MCF 10A (cell line): ENCODE measurements at regions not wholly inside any gene's neighbourhood (a gene's known extent, or its start where the extent isn't known, plus 50 kb on each side); places are given as distances from the start of the nearest gene placed in this dataset.

Experiments used
- BruUV-seq: library from RNA; stranded (reverse); fragments of 400-500 nt; replicated peaks from 2 replicates; lab custom pipeline; 2021; lab: Mats Ljungman, UMichigan
- CTCF ChIA-PET: fragments of 300-600 bp; sonication (Branson Sonifier 250); formaldehyde crosslinking; extraction: SDS; loops from one replicate; lab custom pipeline; 2021; ENCODE audit warnings: antibody characterized with exemption, inconsistent platforms; lab: Yijun Ruan, JAX
- POLR2A ChIA-PET: fragments of 300-600, 350-650 bp; sonication (Branson Sonifier 250); formaldehyde crosslinking; extraction: SDS; loops from one replicate; lab custom pipeline; 2020; ENCODE audit warnings: antibody characterized with exemption, inconsistent platforms; lab: Yijun Ruan, JAX
- DNase-seq: peaks from one replicate; pipeline ENCODE4 v3.0.0-alpha.2; 2018; ENCODE audit not compliant: unreplicated experiment
- H3K27ac Mint-ChIP-seq: one replicate; pipeline ENCODE4 v1.8.0; 2022; ENCODE audit warnings: mild to moderate bottlenecking, low read depth, mixed read lengths; ENCODE audit not compliant: unreplicated experiment
- H3K27me3 Mint-ChIP-seq: one replicate; pipeline ENCODE4 v1.8.0; 2022; ENCODE audit warnings: mixed read lengths; ENCODE audit not compliant: insufficient read depth, unreplicated experiment
- H3K36me3 Mint-ChIP-seq: one replicate; pipeline ENCODE4 v1.8.0; 2022; ENCODE audit warnings: mild to moderate bottlenecking, moderate library complexity, mixed read lengths; ENCODE audit not compliant: insufficient read depth, unreplicated experiment
- H3K4me1 Mint-ChIP-seq: one replicate; pipeline ENCODE4 v1.8.0; 2022; ENCODE audit warnings: mixed read lengths; ENCODE audit not compliant: insufficient read depth, unreplicated experiment
- H3K4me3 Mint-ChIP-seq: one replicate; pipeline ENCODE4 v1.8.0; 2022; ENCODE audit warnings: mild to moderate bottlenecking, moderate library complexity, mixed read lengths; ENCODE audit not compliant: unreplicated experiment
- H3K9me3 Mint-ChIP-seq: one replicate; pipeline ENCODE4 v1.8.0; 2022; ENCODE audit warnings: mixed read lengths; ENCODE audit not compliant: unreplicated experiment
- CTCF ChIP-seq: fragments of 200-600 bp; IDR thresholded peaks from one replicate; pipeline ENCODE4 v1.8.0; 2022; ENCODE audit warnings: antibody characterized with exemption, mild to moderate bottlenecking; ENCODE audit not compliant: unreplicated experiment
- intact Hi-C: fragments of 100-400 bp; cut with micrococcal nuclease; formaldehyde crosslinking; loops from 2 replicates; pipeline ENCODE4 v1.14.1; 2022

GRCh38 chr4:106707776-106708463 lies 328.2 kb downstream of the DKK2 start:
- no peak for TF ChIP-seq CTCF
- ChIA-PET POLR2A (no interaction called here), CTCF (interaction anchor here (0.6 to 1.2 kb wide), 2 partner anchors 10 to 45 kb away, joined by 3 to 4 read pairs; no protein-coding TSS in a partner anchor)
- DNase-seq = peak; percentile 15
- H3K27ac Mint-ChIP-seq = no peak overlapping the region
- no TSS peak for BruUV-seq
- no peaks in the 10 kb centered on the region for H3K9me3 Mint-ChIP-seq
- intact Hi-C loops = no loop called here
- H3K27me3 Mint-ChIP-seq = no peaks in the 10 kb centered on the region
- H3K4me3 Mint-ChIP-seq = no peak overlapping the region
- no peaks in the 10 kb centered on the region for H3K36me3 Mint-ChIP-seq
- H3K4me1 Mint-ChIP-seq = no peaks in the 10 kb centered on the region

- Mint-ChIP-seq H3K27me3 (no peaks in the 10 kb centered on the region), H3K4me1 (no peaks in the 10 kb centered on the region), H3K4me3 (no peak overlapping the region), H3K9me3 (no peaks in the 10 kb centered on the region), H3K36me3 (no peaks in the 10 kb centered on the region), H3K27ac (no peak overlapping the region)
- POLR2A ChIA-PET = interaction anchor here (0.6 kb wide), 1 partner anchor 30 kb away, joined by 3 read pairs; no protein-coding TSS in a partner anchor
- DNase-seq = no peak
- no TSS peak for BruUV-seq
- no peak for TF ChIP-seq CTCF
- CTCF ChIA-PET = no interaction called here
- intact Hi-C loops = no loop called here
Observed at GRCh38 chr4:106704253-106704870, 331.8 kb downstream of the DKK2 start.

- Mint-ChIP-seq H3K9me3 (no peaks in the 10 kb centered on the region), H3K4me1 (no peaks in the 10 kb centered on the region), H3K27me3 (no peaks in the 10 kb centered on the region), H3K36me3 (no peaks in the 10 kb centered on the region), H3K27ac (no peak overlapping the region), H3K4me3 (no peak overlapping the region)
- ChIA-PET CTCF (interaction anchor here (0.6 to 1.1 kb wide), 2 partner anchors 9 to 330 kb away, joined by 3 to 4 read pairs; no protein-coding TSS in a partner anchor), POLR2A (no interaction called here)
- no TSS peak for BruUV-seq
- intact Hi-C loops = no loop called here
- DNase-seq = no peak
- TF ChIP-seq CTCF = no peak
Observed at GRCh38 chr4:106700321-106700720, 331.7 kb upstream of the GIMD1 start.

- no peak for DNase-seq
- H3K27me3 Mint-ChIP-seq = no peaks in the 10 kb centered on the region
- ChIA-PET CTCF (interaction anchor here (0.7 to 0.9 kb wide), 2 partner anchors 9 to 834 kb away, joined by 3 to 4 read pairs; no protein-coding TSS in a partner anchor), POLR2A (no interaction called here)
- H3K36me3 Mint-ChIP-seq = no peaks in the 10 kb centered on the region
- H3K27ac Mint-ChIP-seq = no peak overlapping the region
- intact Hi-C loops = no loop called here
- peaks cover 10% of the 10 kb centered on the region for H3K4me1 Mint-ChIP-seq
- TF ChIP-seq CTCF = no peak
- no peak overlapping the region for H3K4me3 Mint-ChIP-seq
- no TSS peak for BruUV-seq
- H3K9me3 Mint-ChIP-seq = peaks cover 8% of the 10 kb centered on the region
Observed at GRCh38 chr4:106698621-106699195, 330.1 kb upstream of the GIMD1 start.
